ENCODE measurements at regions not wholly inside any gene's neighbourhood (a gene's known extent, or its start where the extent isn't known, plus 50 kb on each side); places are given as distances from the start of the nearest gene placed in this dataset.

DNA sequence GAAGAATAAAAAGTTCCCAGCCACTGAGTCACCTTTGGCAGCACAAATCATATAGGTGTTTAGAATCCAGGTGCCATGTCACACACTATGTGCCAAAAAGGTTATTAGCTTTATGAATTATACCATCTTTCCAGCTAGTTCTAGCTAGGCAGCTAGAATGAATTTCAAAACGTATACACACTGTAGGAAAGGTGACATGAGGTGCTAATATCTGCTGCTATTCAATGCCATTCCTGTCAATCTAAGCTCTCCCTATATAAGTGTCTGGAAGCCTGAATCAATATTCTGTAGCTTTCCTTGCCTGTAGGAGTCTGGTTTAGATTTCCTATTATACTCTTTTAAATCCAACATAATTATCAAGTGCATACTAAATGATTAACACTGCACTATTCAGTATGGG, 868.6 kb downstream of the GATA3 start:
- H3K36me3 Mint-ChIP-seq (ENCODE audit: unreplicated experiment): no peaks in the 10 kb centered on the region
- DNase-seq: no peak
- H3K9me3 Mint-ChIP-seq (ENCODE audit: unreplicated experiment): no peaks in the 10 kb centered on the region
- no peaks in the 10 kb centered on the region for H3K4me1 Mint-ChIP-seq (ENCODE audit: low read depth, unreplicated experiment)
- H3K27ac Mint-ChIP-seq (ENCODE audit: unreplicated experiment): no peak overlapping the region
- TF ChIP-seq, protein P1, sequence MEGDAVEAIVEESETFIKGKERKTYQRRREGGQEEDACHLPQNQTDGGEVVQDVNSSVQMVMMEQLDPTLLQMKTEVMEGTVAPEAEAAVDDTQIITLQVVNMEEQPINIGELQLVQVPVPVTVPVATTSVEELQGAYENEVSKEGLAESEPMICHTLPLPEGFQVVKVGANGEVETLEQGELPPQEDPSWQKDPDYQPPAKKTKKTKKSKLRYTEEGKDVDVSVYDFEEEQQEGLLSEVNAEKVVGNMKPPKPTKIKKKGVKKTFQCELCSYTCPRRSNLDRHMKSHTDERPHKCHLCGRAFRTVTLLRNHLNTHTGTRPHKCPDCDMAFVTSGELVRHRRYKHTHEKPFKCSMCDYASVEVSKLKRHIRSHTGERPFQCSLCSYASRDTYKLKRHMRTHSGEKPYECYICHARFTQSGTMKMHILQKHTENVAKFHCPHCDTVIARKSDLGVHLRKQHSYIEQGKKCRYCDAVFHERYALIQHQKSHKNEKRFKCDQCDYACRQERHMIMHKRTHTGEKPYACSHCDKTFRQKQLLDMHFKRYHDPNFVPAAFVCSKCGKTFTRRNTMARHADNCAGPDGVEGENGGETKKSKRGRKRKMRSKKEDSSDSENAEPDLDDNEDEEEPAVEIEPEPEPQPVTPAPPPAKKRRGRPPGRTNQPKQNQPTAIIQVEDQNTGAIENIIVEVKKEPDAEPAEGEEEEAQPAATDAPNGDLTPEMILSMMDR (IDR thresholded peaks at IDR 0.05; ENCODE audit: partially characterized antibody, unreplicated experiment): no peak
- H3K4me3 Mint-ChIP-seq (ENCODE audit: unreplicated experiment): no peak overlapping the region
- no peaks in the 10 kb centered on the region for H3K27me3 Mint-ChIP-seq (ENCODE audit: unreplicated experiment)

DNA sequence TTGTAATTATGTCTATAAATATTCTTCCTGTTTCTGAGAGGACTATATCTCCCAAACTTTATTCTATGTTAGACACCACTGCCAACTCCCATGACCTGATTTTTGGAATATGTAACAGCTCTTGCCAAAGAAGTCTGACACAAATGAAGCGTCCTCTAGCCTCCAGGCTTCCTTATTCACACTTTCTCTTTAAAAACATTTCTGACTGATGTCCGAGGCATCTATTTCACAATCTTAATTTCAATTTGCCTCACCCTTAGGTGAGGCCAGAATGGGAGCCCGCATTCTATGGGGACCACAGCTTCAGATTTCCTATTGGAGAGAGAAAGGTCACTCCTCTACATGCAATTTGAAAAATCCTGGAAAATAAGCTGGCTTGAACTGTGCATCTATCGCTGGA, 873.2 kb downstream of the GATA3 start:
- Mint-ChIP-seq H3K27ac (ENCODE audit: unreplicated experiment) (no peak overlapping the region), H3K27me3 (ENCODE audit: unreplicated experiment) (no peaks in the 10 kb centered on the region), H3K9me3 (ENCODE audit: unreplicated experiment) (no peaks in the 10 kb centered on the region), H3K36me3 (ENCODE audit: unreplicated experiment) (no peaks in the 10 kb centered on the region), H3K4me3 (ENCODE audit: unreplicated experiment) (no peak overlapping the region), H3K4me1 (ENCODE audit: low read depth, unreplicated experiment) (no peaks in the 10 kb centered on the region)
- DNase-seq: no peak
- TF ChIP-seq, protein P1 (IDR thresholded peaks at IDR 0.05; ENCODE audit: partially characterized antibody, unreplicated experiment): no peak

GRCh38 chr10:8946451-8946850, 892.0 kb downstream of the GATA3 start:
- TF ChIP-seq, protein P1 (IDR thresholded peaks at IDR 0.05; ENCODE audit: partially characterized antibody, unreplicated experiment): no peak

GRCh38 chr10:8950978-8951377, 896.5 kb downstream of the GATA3 start:
- H3K36me3 Mint-ChIP-seq (ENCODE audit: unreplicated experiment): no peaks in the 10 kb centered on the region
- peaks cover 1% of the 10 kb centered on the region for H3K9me3 Mint-ChIP-seq (ENCODE audit: unreplicated experiment)
- no peaks in the 10 kb centered on the region for H3K4me1 Mint-ChIP-seq (ENCODE audit: low read depth, unreplicated experiment)
- DNase-seq: no peak
- H3K4me3 Mint-ChIP-seq (ENCODE audit: unreplicated experiment): no peak overlapping the region
- TF ChIP-seq, protein P1 (IDR thresholded peaks at IDR 0.05; ENCODE audit: partially characterized antibody, unreplicated experiment): no peak
- peaks cover 1% of the 10 kb centered on the region for H3K27me3 Mint-ChIP-seq (ENCODE audit: unreplicated experiment)
- no peak overlapping the region for H3K27ac Mint-ChIP-seq (ENCODE audit: unreplicated experiment)

More at GRCh38 chr10:8946451-8946850, 892.0 kb downstream of the GATA3 start:
- Mint-ChIP-seq H3K9me3 (ENCODE audit: unreplicated experiment) (no peaks in the 10 kb centered on the region), H3K27ac (ENCODE audit: unreplicated experiment) (no peak overlapping the region), H3K4me3 (ENCODE audit: unreplicated experiment) (no peak overlapping the region), H3K4me1 (ENCODE audit: low read depth, unreplicated experiment) (no peaks in the 10 kb centered on the region), H3K36me3 (ENCODE audit: unreplicated experiment) (no peaks in the 10 kb centered on the region), H3K27me3 (ENCODE audit: unreplicated experiment) (no peaks in the 10 kb centered on the region)
- no peak for DNase-seq

- Mint-ChIP-seq H3K4me1 (ENCODE audit: low read depth, unreplicated experiment) (no peaks in the 10 kb centered on the region), H3K27me3 (ENCODE audit: unreplicated experiment) (peaks cover 1% of the 10 kb centered on the region), H3K27ac (ENCODE audit: unreplicated experiment) (no peak overlapping the region), H3K4me3 (ENCODE audit: unreplicated experiment) (no peak overlapping the region), H3K9me3 (ENCODE audit: unreplicated experiment) (peaks cover 1% of the 10 kb centered on the region), H3K36me3 (ENCODE audit: unreplicated experiment) (no peaks in the 10 kb centered on the region)
- no peak for DNase-seq
- TF ChIP-seq, protein P1 (IDR thresholded peaks at IDR 0.05; ENCODE audit: partially characterized antibody, unreplicated experiment): no peak
Measured at GRCh38 chr10:8951440-8952089, 897.1 kb downstream of the GATA3 start.
